Ectodermal cell (in vitro differentiated cells): ENCODE measurements at regions not wholly inside any gene's neighbourhood (a gene's known extent, or its start where the extent isn't known, plus 50 kb on each side); places are given as distances from the start of the nearest gene placed in this dataset.
A peak's percentile ranks its signal among the peaks of the same experiment; 100 is the strongest.
"Not testable (repeated sequence)": the region's sequence is repeated elsewhere in the genome, so short reads cannot be mapped to it uniquely, and the experiment has no call there.

Source experiments
- H3K27ac ChIP-seq: 2 replicates; pipeline ENCODE4 v1.7.0; 2013; ENCODE audit warnings: mild to moderate bottlenecking, low read depth, low read length; ENCODE audit not compliant: insufficient read depth, poor library complexity, severe bottlenecking
- H3K27me3 ChIP-seq: 2 replicates; pipeline ENCODE4 v1.7.0; 2013; ENCODE audit warnings: mild to moderate bottlenecking, low read length; ENCODE audit not compliant: insufficient read depth, control insufficient read depth, poor library complexity, severe bottlenecking
- H3K36me3 ChIP-seq: one replicate; pipeline ENCODE4 v1.7.0; 2013; ENCODE audit warnings: low read length; ENCODE audit not compliant: control insufficient read depth, insufficient read depth
- H3K4me1 ChIP-seq: one replicate; pipeline ENCODE4 v1.7.0; 2013; ENCODE audit warnings: low read length; ENCODE audit not compliant: control insufficient read depth, insufficient read depth
- H3K4me3 ChIP-seq: 2 replicates; pipeline ENCODE4 v1.7.0; 2013; ENCODE audit warnings: low read depth, low read length, control low read depth; ENCODE audit not compliant: insufficient read depth
- H3K9me3 ChIP-seq: 2 replicates; pipeline ENCODE4 v1.7.0; 2013; ENCODE audit warnings: mild to moderate bottlenecking, low read length, moderate library complexity; ENCODE audit not compliant: control insufficient read depth
- WGBS, 2 experiments: methylation state at CpG; one replicate each; pipeline ENCODE4 v1.1.7; 2013; ENCODE audit warnings: missing lambda C conversion rate in 2 of 2; 5-methylcytosine and 5-hydroxymethylcytosine counted together

DNA sequence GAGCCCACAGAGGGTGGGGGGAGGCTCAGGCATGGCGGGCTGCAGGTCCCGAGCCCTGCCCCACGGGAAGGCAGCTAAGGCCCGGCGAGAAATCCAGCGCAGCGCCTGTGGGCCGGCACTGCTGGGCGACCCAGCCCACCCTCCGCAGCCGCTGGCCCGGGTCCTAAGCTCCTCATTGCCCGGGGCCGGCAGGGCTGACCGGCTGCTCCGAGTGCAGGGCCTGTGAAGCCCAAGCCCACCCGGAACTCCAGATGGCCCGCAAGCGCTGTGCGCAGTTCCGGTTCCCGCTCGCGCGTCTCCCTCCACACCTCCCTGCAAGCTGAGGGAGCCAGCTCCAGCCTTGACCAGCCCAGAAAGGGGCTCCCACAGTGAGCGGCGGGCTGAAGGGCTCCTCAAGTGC, 129.8 kb upstream of the CADM1 start:
- not testable (repeated sequence) for H3K36me3 ChIP-seq, H3K27me3 ChIP-seq, H3K4me3 ChIP-seq, H3K9me3 ChIP-seq, H3K27ac ChIP-seq
- 96% methylated on average over 27 of the region's 27 CpGs for WGBS, 2 experiments
- peaks cover 14% of the 10 kb centered on the region for H3K4me1 ChIP-seq

DNA sequence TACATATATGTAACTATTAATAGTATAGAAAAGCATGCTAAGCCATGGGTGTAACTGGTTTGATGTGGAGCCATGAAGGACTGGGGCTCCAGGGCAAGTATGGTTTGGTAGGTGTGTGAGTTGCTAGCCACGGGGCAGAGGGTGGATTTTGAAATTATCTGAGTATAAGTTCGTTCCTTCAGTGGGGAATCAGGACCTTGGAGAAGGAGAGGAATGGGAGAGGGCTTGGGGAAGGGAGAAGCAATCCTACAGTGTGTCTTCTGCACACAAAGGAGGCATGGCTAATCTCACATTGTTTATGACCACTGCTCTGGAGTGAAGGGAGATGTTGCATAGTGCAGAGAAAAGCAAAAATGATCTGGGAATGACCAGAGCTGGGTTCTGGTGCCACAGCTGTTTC, 127.8 kb upstream of the CADM1 start:
- no peaks in the 10 kb centered on the region for H3K9me3 ChIP-seq
- no peaks in the 10 kb centered on the region for H3K27me3 ChIP-seq
- peaks cover 18% of the 10 kb centered on the region for H3K4me1 ChIP-seq
- 96 to 97% methylated on average over 2 of the region's 2 CpGs for WGBS, 2 experiments
- H3K4me3 ChIP-seq: no peak overlapping the region
- no peaks in the 10 kb centered on the region for H3K36me3 ChIP-seq
- H3K27ac ChIP-seq: no peak overlapping the region

DNA sequence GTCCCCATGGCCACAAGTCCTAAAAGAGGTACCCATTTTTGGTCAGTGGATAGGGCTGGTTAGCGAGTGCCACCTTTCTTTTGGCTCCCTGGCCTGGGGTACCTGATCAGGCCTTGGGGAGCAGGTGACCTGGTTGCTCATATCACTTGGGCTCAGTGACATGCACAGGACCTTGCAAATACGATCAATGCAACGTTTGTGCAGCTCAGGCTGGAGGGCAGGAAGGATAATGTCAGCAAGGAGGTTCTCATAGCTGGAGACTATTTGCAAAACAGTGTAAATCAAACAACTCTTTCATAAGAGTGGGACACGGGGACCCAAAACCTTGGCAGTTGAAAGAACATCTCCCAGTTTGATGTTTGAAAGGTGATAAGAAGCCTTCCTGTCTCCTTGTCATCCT, 127.4 kb upstream of the CADM1 start:
- H3K27me3 ChIP-seq: no peaks in the 10 kb centered on the region
- H3K36me3 ChIP-seq: no peaks in the 10 kb centered on the region
- no peak overlapping the region for H3K4me3 ChIP-seq
- no peak overlapping the region for H3K27ac ChIP-seq
- no peaks in the 10 kb centered on the region for H3K9me3 ChIP-seq
- WGBS, 2 experiments: 92 to 94% methylated on average over 4 of the region's 4 CpGs
- H3K4me1 ChIP-seq: peaks cover 18% of the 10 kb centered on the region

DNA sequence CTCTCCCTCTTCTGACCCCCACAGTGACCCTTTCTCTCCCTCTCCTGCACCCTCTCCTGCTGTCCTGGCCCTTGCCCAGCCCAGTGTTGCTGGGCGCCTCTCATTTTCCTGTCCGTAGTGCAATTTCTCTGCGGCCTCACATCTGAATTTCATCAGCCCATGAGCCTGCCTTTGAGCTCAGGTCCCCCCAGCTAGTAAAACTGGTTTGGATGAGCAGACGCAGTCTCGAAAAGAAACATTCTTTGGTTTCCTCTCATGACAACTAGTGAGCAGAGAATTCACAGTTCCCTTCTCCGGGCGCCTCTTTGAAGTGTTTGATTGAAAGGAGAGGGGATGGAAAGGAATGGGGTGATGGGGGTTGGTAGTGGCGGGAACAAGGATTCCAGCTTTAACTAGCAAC, 126.0 kb upstream of the CADM1 start:
- no peaks in the 10 kb centered on the region for H3K27me3 ChIP-seq
- no peak overlapping the region for H3K4me3 ChIP-seq
- no peaks in the 10 kb centered on the region for H3K36me3 ChIP-seq
- peaks cover 32% of the 10 kb centered on the region for H3K4me1 ChIP-seq
- WGBS, 2 experiments: 36 to 43% methylated on average over 8 of the region's 8 CpGs
- H3K9me3 ChIP-seq: no peaks in the 10 kb centered on the region
- H3K27ac ChIP-seq: peak overlapping the region; percentile 1

GRCh38 chr11:115629456-115630015, 125.3 kb upstream of the CADM1 start:
- Histone ChIP-seq H3K27ac (peak overlapping the region; percentile 32), H3K27me3 (no peaks in the 10 kb centered on the region), H3K36me3 (no peaks in the 10 kb centered on the region), H3K9me3 (no peaks in the 10 kb centered on the region), H3K4me3 (no peak overlapping the region), H3K4me1 (peaks cover 35% of the 10 kb centered on the region)
- whole genome bisulfite sequencing, 2 experiments: 78 to 82% methylated on average over 5 of the region's 5 CpGs

- H3K4me1 ChIP-seq: peaks cover 40% of the 10 kb centered on the region
- H3K36me3 ChIP-seq: no peaks in the 10 kb centered on the region
- H3K27me3 ChIP-seq: no peaks in the 10 kb centered on the region
- no peak overlapping the region for H3K27ac ChIP-seq
- H3K4me3 ChIP-seq: no peak overlapping the region
- WGBS, 2 experiments: 83% methylated on average over 13 of the region's 13 CpGs
- no peaks in the 10 kb centered on the region for H3K9me3 ChIP-seq
Measured at GRCh38 chr11:115627666-115628460, 123.6 kb upstream of the CADM1 start.

DNA sequence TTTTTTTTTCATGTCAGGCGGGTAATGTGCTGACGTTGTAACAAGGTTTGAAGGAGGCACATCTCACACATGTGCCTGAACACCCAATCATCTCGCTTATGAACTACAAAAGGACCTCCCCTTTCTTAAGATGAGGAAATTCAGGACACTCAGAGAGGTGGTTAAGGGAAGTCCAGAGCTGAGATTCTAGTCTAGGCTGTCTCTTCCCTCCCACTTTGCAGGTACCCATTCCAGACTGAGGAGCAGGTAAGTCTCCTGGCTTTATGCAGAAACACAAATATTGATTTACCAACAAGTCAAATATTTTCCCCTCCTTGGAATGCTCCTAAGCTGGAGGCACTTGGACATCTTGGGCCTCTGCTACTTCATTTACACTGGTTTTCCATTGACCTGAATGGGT, 122.9 kb upstream of the CADM1 start:
- WGBS, 2 experiments: 93 to 94% methylated on average over 2 to 3 of the region's 3 CpGs

DNA sequence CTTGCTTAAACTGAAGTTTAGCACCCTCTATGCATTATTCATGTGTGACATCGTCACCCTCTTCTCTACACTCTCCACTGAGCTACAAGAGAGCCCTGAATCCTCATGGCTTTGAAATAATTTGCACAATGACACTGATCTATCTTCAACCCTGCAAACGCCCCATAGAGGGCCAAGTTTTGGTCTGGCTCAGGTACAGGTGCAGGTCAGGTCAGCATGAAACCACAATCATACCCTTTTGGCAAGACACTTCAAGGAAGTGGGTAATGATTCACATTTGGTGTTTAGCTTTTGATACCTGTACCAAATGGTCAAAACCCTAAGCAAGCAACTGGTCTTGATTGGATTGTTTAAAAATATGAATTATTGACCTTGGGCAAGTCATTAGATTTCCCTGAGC, 122.2 kb upstream of the CADM1 start:
- WGBS, 2 experiments: 89 to 90% methylated on average over 2 of the region's 2 CpGs
- Histone ChIP-seq H3K4me3 (no peak overlapping the region), H3K27ac (no peak overlapping the region), H3K36me3 (no peaks in the 10 kb centered on the region), H3K27me3 (no peaks in the 10 kb centered on the region), H3K4me1 (peaks cover 43% of the 10 kb centered on the region), H3K9me3 (no peaks in the 10 kb centered on the region)

More for the DNA sequence above, 122.9 kb upstream of the CADM1 start:
- Histone ChIP-seq H3K4me3 (no peak overlapping the region), H3K27ac (no peak overlapping the region), H3K36me3 (no peaks in the 10 kb centered on the region), H3K9me3 (no peaks in the 10 kb centered on the region), H3K4me1 (peaks cover 43% of the 10 kb centered on the region), H3K27me3 (no peaks in the 10 kb centered on the region)

GRCh38 chr11:115625502-115625901, 121.3 kb upstream of the CADM1 start:
- H3K4me3 ChIP-seq: no peak overlapping the region
- no peaks in the 10 kb centered on the region for H3K36me3 ChIP-seq
- no peaks in the 10 kb centered on the region for H3K9me3 ChIP-seq
- peaks cover 41% of the 10 kb centered on the region for H3K4me1 ChIP-seq
- 88 to 92% methylated on average over 5 of the region's 5 CpGs for WGBS, 2 experiments
- H3K27ac ChIP-seq: no peak overlapping the region
- no peaks in the 10 kb centered on the region for H3K27me3 ChIP-seq

GRCh38 chr11:115624065-115624464, 119.8 kb upstream of the CADM1 start:
- Histone ChIP-seq H3K4me1 (peaks cover 28% of the 10 kb centered on the region), H3K27me3 (no peaks in the 10 kb centered on the region), H3K4me3 (no peak overlapping the region), H3K9me3 (no peaks in the 10 kb centered on the region), H3K36me3 (no peaks in the 10 kb centered on the region), H3K27ac (no peak overlapping the region)
- 94% methylated on average over 7 of the region's 7 CpGs for WGBS, 2 experiments
